Tibial artery (tissue), 4 donors: ENCODE measurements at regions not wholly inside any gene's neighbourhood (a gene's known extent, or its start where the extent isn't known, plus 50 kb on each side); places are given as distances from the start of the nearest gene placed in this dataset.

ENCODE experiments used
- DNase-seq, 2 donors: peaks; one replicate each; pipeline ENCODE4 v3.0.0-alpha.2; 2019
- H3K27ac ChIP-seq, 2 donors: fragments of 200-600 bp; sonication (generic) in 1 of 2; 1 replicate in 1 of 2; 2 replicates in 1 of 2; pipeline ENCODE4 v1.5.1; 2018 to 2019; ENCODE audit warnings: mild to moderate bottlenecking in 1 of 2
- H3K27me3 ChIP-seq, 2 donors: fragments of 200-600 bp; sonication (generic) in 1 of 2; one replicate each; pipeline versions ENCODE4 v1.5.1 to v1.6.0; 2016 to 2019
- H3K36me3 ChIP-seq, 3 donors: fragments of 200-600 bp; sonication (generic) in 2 of 3; one replicate each; pipeline ENCODE4 v1.5.1; 2016 to 2019; ENCODE audit warnings: mild to moderate bottlenecking in 2 of 3
- H3K4me1 ChIP-seq, 4 donors: fragments of 200-600 bp; sonication (generic) in 2 of 4; 1 replicate in 3 of 4; 2 replicates in 1 of 4; pipeline ENCODE4 v1.5.1; 2016 to 2019
- H3K4me3 ChIP-seq, 2 donors: fragments of 200-600 bp; sonication (generic) in 1 of 2; 1 replicate in 1 of 2; 2 replicates in 1 of 2; pipeline ENCODE4 v1.5.1; 2018 to 2019; ENCODE audit warnings: mild to moderate bottlenecking in 2 of 2
- H3K9me3 ChIP-seq, 3 donors: fragments of 200-600 bp; sonication (generic) in 1 of 3; one replicate each; pipeline ENCODE4 v1.5.1; 2016 to 2019
- intact Hi-C: fragments of 100-400 bp; cut with DNase I; formaldehyde crosslinking; loops from one replicate; pipeline ENCODE4 v1.15.0; 2023; ENCODE audit warnings: low total_unique reads
- TF ChIP-seq, protein P1 (sequence below), 2 experiments: fragments of 200-600 bp in 1 of 2; fragments of 450-650 bp in 1 of 2; IDR thresholded peaks; one replicate each; pipeline ENCODE4 v1.5.1; 2017 to 2019; ENCODE audit warnings: antibody characterized with exemption in 2 of 2, mild to moderate bottlenecking in 1 of 2, moderate library complexity in 1 of 2

DNA sequence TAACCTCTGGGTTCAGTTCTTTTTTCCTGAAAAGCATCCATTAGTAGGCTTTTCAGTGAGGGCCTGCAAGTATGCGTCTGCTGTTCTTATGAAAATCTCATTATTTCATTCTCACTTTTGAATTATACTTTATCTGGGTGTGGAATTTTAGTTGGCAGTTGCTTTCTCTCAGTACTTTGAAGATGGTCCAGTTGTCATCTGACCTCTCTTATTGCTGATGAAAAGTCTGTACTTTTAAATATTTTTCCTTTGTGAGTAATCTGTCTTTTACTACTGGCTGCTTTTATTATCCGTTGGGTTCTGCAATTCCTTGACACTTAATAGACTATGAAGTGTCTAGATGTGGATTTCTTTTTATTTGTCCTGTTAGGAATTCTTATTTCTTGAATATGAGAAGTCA, 307.8 kb downstream of the CYP26B1 start:
- Histone ChIP-seq H3K4me3 (no peak overlapping the region), H3K27ac (no peak overlapping the region), H3K9me3 (no peaks in the 10 kb centered on the region), H3K27me3 (no peaks in the 10 kb centered on the region), H3K36me3 (no peaks in the 10 kb centered on the region), H3K4me1 (peaks cover 0 to 10% (median 0%) of the 10 kb centered on the region in 4 donors)
- intact Hi-C loops, result no loop called here
- DNase-seq, result no peak
- TF ChIP-seq, protein P1, sequence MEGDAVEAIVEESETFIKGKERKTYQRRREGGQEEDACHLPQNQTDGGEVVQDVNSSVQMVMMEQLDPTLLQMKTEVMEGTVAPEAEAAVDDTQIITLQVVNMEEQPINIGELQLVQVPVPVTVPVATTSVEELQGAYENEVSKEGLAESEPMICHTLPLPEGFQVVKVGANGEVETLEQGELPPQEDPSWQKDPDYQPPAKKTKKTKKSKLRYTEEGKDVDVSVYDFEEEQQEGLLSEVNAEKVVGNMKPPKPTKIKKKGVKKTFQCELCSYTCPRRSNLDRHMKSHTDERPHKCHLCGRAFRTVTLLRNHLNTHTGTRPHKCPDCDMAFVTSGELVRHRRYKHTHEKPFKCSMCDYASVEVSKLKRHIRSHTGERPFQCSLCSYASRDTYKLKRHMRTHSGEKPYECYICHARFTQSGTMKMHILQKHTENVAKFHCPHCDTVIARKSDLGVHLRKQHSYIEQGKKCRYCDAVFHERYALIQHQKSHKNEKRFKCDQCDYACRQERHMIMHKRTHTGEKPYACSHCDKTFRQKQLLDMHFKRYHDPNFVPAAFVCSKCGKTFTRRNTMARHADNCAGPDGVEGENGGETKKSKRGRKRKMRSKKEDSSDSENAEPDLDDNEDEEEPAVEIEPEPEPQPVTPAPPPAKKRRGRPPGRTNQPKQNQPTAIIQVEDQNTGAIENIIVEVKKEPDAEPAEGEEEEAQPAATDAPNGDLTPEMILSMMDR (IDR thresholded peaks at IDR 0.05), result no peak

- DNase-seq, result no peak
- TF ChIP-seq, protein P1 (IDR thresholded peaks at IDR 0.05), result no peak
- no peak overlapping the region for H3K4me3 ChIP-seq
- intact Hi-C loops, result no loop called here
- H3K36me3 ChIP-seq, result no peaks in the 10 kb centered on the region
- H3K4me1 ChIP-seq, result peaks cover 0 to 40% (median 19%) of the 10 kb centered on the region in 4 donors
- no peaks in the 10 kb centered on the region for H3K27me3 ChIP-seq
- no peak overlapping the region for H3K27ac ChIP-seq
- H3K9me3 ChIP-seq, result peaks cover 0 to 2% (median 0%) of the 10 kb centered on the region in 3 donors
Measured at GRCh38 chr2:71834796-71835195, 312.9 kb downstream of the CYP26B1 start.

DNA sequence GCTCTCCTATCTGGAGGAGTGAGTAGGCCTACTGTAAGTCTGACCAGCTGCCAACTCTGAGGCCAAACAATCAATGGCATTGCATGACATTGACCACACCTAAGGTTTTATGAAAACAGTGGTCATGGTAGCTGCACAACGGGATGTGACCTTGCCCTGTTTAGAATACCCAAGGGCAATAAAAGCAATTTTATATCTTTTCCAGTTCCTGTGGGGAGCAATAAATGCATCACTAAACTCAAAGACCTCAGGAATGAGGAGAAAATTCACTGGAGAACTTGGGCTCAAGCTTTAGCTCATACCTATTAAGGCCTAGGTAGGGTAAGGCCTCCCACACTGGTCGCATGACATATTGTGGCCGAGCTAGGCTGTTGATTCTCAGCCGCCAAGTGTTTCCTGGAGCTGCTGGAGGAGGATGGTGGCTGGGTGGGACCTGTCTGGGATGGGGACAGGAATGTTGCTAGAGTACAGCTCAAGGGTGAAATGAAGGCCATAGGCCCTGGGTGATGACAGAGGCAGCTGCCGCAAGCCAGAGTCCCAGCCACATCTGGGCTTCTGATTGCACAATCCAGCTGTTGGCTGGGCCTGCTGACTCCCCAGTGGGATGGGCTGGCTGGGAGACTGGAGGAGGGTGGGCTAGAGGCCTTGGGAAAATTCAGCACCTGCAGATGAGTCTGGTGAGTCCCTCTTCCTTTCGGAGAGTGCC, 313.7 kb downstream of the CYP26B1 start:
- intact Hi-C loops, result no loop called here
- Histone ChIP-seq H3K4me3 (no peak overlapping the region), H3K27ac (no peak overlapping the region), H3K4me1 (peaks cover 0 to 46% (median 19%) of the 10 kb centered on the region in 4 donors), H3K27me3 (no peaks in the 10 kb centered on the region), H3K9me3 (peaks cover 0 to 2% (median 0%) of the 10 kb centered on the region in 3 donors), H3K36me3 (no peaks in the 10 kb centered on the region)
- DNase-seq, result peak; percentile 63 to 77
- TF ChIP-seq, protein P1 (IDR thresholded peaks at IDR 0.05), result no peak

DNA sequence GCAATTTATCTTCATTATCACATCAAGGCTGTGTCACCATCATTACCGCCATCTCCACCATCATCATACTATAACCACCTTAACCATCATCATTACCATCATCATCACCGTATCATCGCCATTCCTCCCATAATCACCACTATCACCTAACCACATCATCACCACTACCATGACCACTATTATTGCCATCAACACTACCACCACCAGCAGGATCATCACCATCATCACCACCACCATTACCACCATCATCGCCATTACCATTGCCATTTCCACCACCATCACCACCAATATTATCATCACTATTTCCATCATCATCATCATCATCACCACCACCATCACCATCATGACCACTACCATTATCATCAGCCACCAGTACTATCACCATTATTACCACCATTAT, 314.4 kb downstream of the CYP26B1 start:
- peaks cover 0 to 2% (median 0%) of the 10 kb centered on the region in 3 donors for H3K9me3 ChIP-seq
- no peaks in the 10 kb centered on the region for H3K36me3 ChIP-seq
- TF ChIP-seq, protein P1 (IDR thresholded peaks at IDR 0.05), result no peak
- peaks cover 0 to 46% (median 19%) of the 10 kb centered on the region in 4 donors for H3K4me1 ChIP-seq
- DNase-seq, result no peak
- H3K4me3 ChIP-seq, result no peak overlapping the region
- no peak overlapping the region for H3K27ac ChIP-seq
- intact Hi-C loops, result no loop called here
- H3K27me3 ChIP-seq, result no peaks in the 10 kb centered on the region

GRCh38 chr2:71832844-71833243, 314.8 kb downstream of the CYP26B1 start:
- Histone ChIP-seq H3K36me3 (no peaks in the 10 kb centered on the region), H3K4me1 (peaks cover 0 to 46% (median 19%) of the 10 kb centered on the region in 4 donors), H3K9me3 (peaks cover 0 to 2% (median 0%) of the 10 kb centered on the region in 3 donors), H3K27me3 (no peaks in the 10 kb centered on the region), H3K27ac (no peak overlapping the region), H3K4me3 (no peak overlapping the region)
- TF ChIP-seq, protein P1 (IDR thresholded peaks at IDR 0.05), result no peak
- DNase-seq, result no peak
- intact Hi-C loops, result no loop called here
